C4-2B (cell line): ENCODE measurements at regions not wholly inside any gene's neighbourhood (a gene's known extent, or its start where the extent isn't known, plus 50 kb on each side); places are given as distances from the start of the nearest gene placed in this dataset.

Source experiments
- CTCF ChIP-seq: fragments of 450-650 bp; conservative IDR thresholded peaks from 2 replicates; pipeline ENCODE4 v1.5.1; 2017; ENCODE audit warnings: mild to moderate bottlenecking
- ZFX ChIP-seq: fragments of 450-650 bp; IDR thresholded peaks from 2 replicates; pipeline ENCODE4 v1.6.1; 2017

- TF ChIP-seq CTCF (no peak), ZFX (no peak)
Observed at GRCh38 chr6:164166996-164167395, 752.5 kb downstream of the QKI start.
